Endodermal cell (in vitro differentiated cells): ENCODE measurements at regions not wholly inside any gene's neighbourhood (a gene's known extent, or its start where the extent isn't known, plus 50 kb on each side); places are given as distances from the start of the nearest gene placed in this dataset.
A peak's percentile ranks its signal among the peaks of the same experiment; 100 is the strongest.
"Not testable (repeated sequence)": the region's sequence is repeated elsewhere in the genome, so short reads cannot be mapped to it uniquely, and the experiment has no call there.

Experiments used
- DNase-seq: peaks from one replicate; pipeline ENCODE4 v3.0.0-alpha.2; 2017
- H3K27ac ChIP-seq: 2 replicates; pipeline ENCODE4 v1.5.1; 2013; ENCODE audit warnings: mild to moderate bottlenecking, low read depth, low read length, moderate library complexity
- H3K27me3 ChIP-seq: 2 replicates; pipeline ENCODE4 v1.6.1; 2013; ENCODE audit warnings: mild to moderate bottlenecking, low read length, moderate library complexity; ENCODE audit not compliant: insufficient read depth, control insufficient read depth, poor library complexity, severe bottlenecking
- H3K36me3 ChIP-seq: 2 replicates; pipeline ENCODE4 v1.7.0; 2013; ENCODE audit warnings: mild to moderate bottlenecking, low read length, moderate library complexity; ENCODE audit not compliant: control insufficient read depth, insufficient read depth
- H3K4me1 ChIP-seq: one replicate; pipeline ENCODE4 v1.7.0; 2013; ENCODE audit warnings: low read length; ENCODE audit not compliant: control insufficient read depth, insufficient read depth
- H3K4me3 ChIP-seq: 2 replicates; pipeline ENCODE4 v1.5.1; 2013; ENCODE audit warnings: mild to moderate bottlenecking, low read length, moderate library complexity
- H3K9ac ChIP-seq: 2 replicates; pipeline ENCODE4 v1.6.1; 2013; ENCODE audit warnings: mild to moderate bottlenecking, low read length, moderate library complexity; ENCODE audit not compliant: poor library complexity, severe bottlenecking; ENCODE audit errors: extremely low read depth
- H3K9me3 ChIP-seq: 2 replicates; pipeline ENCODE4 v1.6.1; 2013; ENCODE audit warnings: mild to moderate bottlenecking, low read length, moderate library complexity; ENCODE audit not compliant: control insufficient read depth
- H3K27ac Mint-ChIP-seq: 2 replicates; pipeline ENCODE4 v1.8.0; 2020; ENCODE audit warnings: mixed read lengths
- H3K27me3 Mint-ChIP-seq: 2 replicates; pipeline ENCODE4 v1.8.0; 2021; ENCODE audit warnings: mild to moderate bottlenecking, mixed read lengths; ENCODE audit not compliant: insufficient read depth
- H3K36me3 Mint-ChIP-seq: 2 replicates; pipeline ENCODE4 v1.8.0; 2020; ENCODE audit warnings: low read depth, mixed read lengths
- H3K4me1 Mint-ChIP-seq: 2 replicates; pipeline ENCODE4 v1.8.0; 2020; ENCODE audit warnings: mixed read lengths
- H3K4me3 Mint-ChIP-seq: 2 replicates; pipeline ENCODE4 v1.8.0; 2020; ENCODE audit warnings: mild to moderate bottlenecking, moderate library complexity, mixed read lengths
- H3K9me3 Mint-ChIP-seq: 2 replicates; pipeline ENCODE4 v1.8.0; 2020; ENCODE audit warnings: mild to moderate bottlenecking, mixed read lengths
- WGBS, 2 experiments: methylation state at CpG; one replicate each; pipeline versions ENCODE4 v1.1.5 to v1.1.7; 2013; ENCODE audit warnings: missing lambda C conversion rate in 2 of 2, mixed read lengths in 1 of 2; ENCODE audit not compliant: insufficient coverage in 1 of 2, insufficient read length in 1 of 2; 5-methylcytosine and 5-hydroxymethylcytosine counted together
- TF ChIP-seq, protein P1 (sequence below): fragments of 200-600 bp; sonication (generic); conservative IDR thresholded peaks from 2 replicates; pipeline ENCODE4 v1.5.0; 2021; ENCODE audit warnings: antibody characterized with exemption, mild to moderate bottlenecking

DNA sequence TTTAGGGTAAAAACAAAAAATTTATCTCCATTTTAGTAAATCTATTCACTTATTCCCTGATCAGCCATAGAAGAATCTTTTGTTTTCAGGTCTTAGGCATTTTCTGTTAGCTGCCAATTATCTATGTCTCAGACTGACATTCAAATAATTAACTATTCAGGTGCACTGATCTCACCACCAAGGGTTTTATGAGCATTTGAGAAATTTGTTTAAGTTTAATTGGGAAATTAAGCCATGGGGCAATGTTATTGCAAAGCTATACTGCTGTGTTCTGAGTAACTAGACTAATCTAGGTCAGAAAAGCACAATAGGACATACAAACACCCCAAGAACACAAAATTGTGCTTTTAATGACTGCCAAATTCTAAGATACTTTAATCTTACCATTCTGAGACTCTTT is 210.7 kb upstream of the EDNRB start:
- Histone ChIP-seq H3K4me3 (no peak overlapping the region), H3K27ac (no peak overlapping the region), H3K27me3 (no peaks in the 10 kb centered on the region), H3K9ac (no peak overlapping the region), H3K36me3 (no peaks in the 10 kb centered on the region), H3K9me3 (no peaks in the 10 kb centered on the region), H3K4me1 (no peaks in the 10 kb centered on the region)
- H3K4me1 Mint-ChIP-seq, result no peaks in the 10 kb centered on the region
- DNase-seq, result no peak
- no peaks in the 10 kb centered on the region for H3K27me3 Mint-ChIP-seq
- H3K36me3 Mint-ChIP-seq, result no peaks in the 10 kb centered on the region
- no peak overlapping the region for H3K4me3 Mint-ChIP-seq
- H3K27ac Mint-ChIP-seq, result no peak overlapping the region
- H3K9me3 Mint-ChIP-seq, result no peaks in the 10 kb centered on the region
- TF ChIP-seq, protein P1, sequence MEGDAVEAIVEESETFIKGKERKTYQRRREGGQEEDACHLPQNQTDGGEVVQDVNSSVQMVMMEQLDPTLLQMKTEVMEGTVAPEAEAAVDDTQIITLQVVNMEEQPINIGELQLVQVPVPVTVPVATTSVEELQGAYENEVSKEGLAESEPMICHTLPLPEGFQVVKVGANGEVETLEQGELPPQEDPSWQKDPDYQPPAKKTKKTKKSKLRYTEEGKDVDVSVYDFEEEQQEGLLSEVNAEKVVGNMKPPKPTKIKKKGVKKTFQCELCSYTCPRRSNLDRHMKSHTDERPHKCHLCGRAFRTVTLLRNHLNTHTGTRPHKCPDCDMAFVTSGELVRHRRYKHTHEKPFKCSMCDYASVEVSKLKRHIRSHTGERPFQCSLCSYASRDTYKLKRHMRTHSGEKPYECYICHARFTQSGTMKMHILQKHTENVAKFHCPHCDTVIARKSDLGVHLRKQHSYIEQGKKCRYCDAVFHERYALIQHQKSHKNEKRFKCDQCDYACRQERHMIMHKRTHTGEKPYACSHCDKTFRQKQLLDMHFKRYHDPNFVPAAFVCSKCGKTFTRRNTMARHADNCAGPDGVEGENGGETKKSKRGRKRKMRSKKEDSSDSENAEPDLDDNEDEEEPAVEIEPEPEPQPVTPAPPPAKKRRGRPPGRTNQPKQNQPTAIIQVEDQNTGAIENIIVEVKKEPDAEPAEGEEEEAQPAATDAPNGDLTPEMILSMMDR, result no peak

DNA sequence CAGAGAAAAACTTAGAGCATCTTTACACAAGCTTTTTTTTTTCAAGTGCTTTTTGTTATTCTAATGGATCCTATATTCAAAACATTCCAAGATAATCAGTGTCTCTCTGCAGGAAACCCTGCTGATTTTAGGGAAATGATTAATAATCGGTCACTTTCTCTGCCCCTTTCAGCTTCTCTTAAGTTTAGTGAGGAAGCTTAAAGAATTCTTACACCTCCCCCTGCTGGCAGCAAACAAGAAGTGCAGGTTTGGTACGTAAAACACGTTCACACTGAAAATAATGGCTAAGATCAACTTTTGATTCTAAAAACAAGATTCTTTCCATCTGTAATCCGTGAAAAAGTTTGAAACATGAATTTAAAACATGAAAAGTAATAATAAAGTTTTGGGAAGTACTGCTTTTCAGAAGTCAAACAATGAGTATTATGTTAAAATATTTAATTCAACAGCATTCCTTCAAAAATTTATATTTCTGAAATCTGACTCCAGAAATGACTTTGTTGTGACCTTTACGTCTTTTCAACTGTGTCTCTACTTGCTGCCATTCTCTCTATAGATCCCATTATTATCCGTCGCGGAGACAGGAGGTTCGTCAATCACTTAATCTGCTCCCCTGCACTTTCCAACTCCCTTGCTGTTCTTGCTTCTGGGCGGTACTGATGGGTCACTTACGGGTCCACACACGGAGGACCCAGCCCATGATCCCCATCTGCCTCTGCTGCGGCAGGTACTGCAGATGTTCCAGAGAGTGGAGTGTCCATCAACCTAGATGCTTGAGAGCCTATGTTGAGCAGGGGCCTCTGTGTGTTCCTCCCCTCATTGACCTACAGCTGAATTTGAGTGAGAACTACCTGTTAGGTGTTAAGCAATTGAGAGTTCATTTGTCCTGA is 203.1 kb upstream of the EDNRB start:
- Mint-ChIP-seq H3K36me3 (no peaks in the 10 kb centered on the region), H3K4me3 (no peak overlapping the region), H3K9me3 (peaks cover 2% of the 10 kb centered on the region), H3K27me3 (no peaks in the 10 kb centered on the region), H3K27ac (no peak overlapping the region), H3K4me1 (peaks cover 17% of the 10 kb centered on the region)
- peak; percentile 52 for DNase-seq
- Histone ChIP-seq H3K36me3 (no peaks in the 10 kb centered on the region), H3K27me3 (no peaks in the 10 kb centered on the region), H3K4me1 (peaks cover 12% of the 10 kb centered on the region), H3K9ac (no peak overlapping the region), H3K4me3 (no peak overlapping the region), H3K9me3 (no peaks in the 10 kb centered on the region), H3K27ac (no peak overlapping the region)
- TF ChIP-seq, protein P1, result peak; percentile 96
- 54 to 68% methylated on average over 9 to 13 of the region's 13 CpGs for WGBS, 2 experiments

DNA sequence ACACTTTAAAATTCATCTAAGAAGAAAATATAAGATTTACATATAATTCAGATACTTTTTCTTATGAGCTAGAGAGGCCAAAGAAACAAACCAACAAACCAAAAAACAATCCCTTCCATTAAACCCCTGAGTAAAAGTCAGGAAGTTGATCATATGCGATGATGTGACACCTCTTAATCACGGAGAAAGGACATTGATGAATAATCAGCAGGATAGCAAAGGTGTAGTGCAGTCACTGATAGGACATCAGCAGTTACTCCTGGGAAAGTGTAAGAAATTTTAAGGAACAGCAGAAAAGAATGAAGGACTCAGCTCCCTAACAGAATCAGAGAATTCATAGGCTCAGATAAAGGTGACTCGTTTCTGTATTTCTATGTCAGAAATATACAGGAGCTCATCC is 202.4 kb upstream of the EDNRB start:
- no peak for DNase-seq
- Mint-ChIP-seq H3K27ac (no peak overlapping the region), H3K9me3 (peaks cover 2% of the 10 kb centered on the region), H3K27me3 (no peaks in the 10 kb centered on the region), H3K4me3 (no peak overlapping the region), H3K36me3 (no peaks in the 10 kb centered on the region), H3K4me1 (peaks cover 17% of the 10 kb centered on the region)
- TF ChIP-seq, protein P1, result no peak
- H3K27ac ChIP-seq, result no peak overlapping the region
- H3K36me3 ChIP-seq, result no peaks in the 10 kb centered on the region
- no peak overlapping the region for H3K4me3 ChIP-seq
- H3K9me3 ChIP-seq, result no peaks in the 10 kb centered on the region
- H3K9ac ChIP-seq, result no peak overlapping the region
- peaks cover 12% of the 10 kb centered on the region for H3K4me1 ChIP-seq
- no peaks in the 10 kb centered on the region for H3K27me3 ChIP-seq
- 23 to 37% methylated on average over 2 to 3 of the region's 3 CpGs for WGBS, 2 experiments

DNA sequence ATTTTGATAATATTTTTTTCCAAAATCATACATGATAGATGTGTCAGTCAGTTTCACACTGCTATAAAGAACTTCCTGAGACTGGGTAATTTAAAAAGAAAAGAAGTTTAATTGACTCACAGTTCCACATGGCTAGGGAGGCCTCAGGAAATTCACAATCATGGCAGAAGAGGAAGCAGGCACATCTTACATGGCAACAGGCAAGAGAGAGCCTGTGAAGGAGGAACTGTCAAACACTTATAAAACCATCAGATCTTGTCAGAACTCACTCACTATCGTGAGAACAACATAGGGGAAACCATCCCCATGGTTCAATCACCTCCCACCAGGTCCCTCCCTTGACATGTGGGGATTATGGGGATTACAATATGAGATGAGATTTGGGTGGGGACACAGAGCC is 201.5 kb upstream of the EDNRB start:
- not testable (repeated sequence) for H3K27me3 ChIP-seq, H3K9me3 ChIP-seq, H3K4me3 ChIP-seq, H3K4me3 Mint-ChIP-seq, H3K27ac ChIP-seq, H3K9ac ChIP-seq, H3K36me3 Mint-ChIP-seq, DNase-seq, H3K9me3 Mint-ChIP-seq, H3K27ac Mint-ChIP-seq, H3K36me3 ChIP-seq, H3K27me3 Mint-ChIP-seq
- H3K4me1 ChIP-seq, result peaks cover 12% of the 10 kb centered on the region
- H3K4me1 Mint-ChIP-seq, result peaks cover 17% of the 10 kb centered on the region
- WGBS, 2 experiments, result no CpG with 5 or more reads among the region's 1 CpG

DNA sequence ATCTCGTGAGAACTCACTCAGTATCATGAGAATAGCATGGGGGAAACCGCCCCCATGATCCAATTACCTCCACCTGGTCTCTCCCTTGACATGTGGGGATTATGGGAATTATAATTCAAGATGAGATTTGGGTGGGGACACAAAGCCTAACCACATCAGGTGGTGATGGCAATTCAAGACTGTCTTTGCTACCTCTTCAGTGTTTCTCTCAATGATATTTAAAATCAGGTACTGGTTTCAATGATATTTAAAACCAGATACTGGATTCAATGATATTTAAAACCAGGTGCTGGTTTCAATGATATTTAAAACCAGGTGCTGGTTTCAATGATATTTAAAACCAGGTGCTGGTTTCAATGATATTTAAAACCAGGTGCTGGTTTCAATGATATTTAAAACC is 198.4 kb upstream of the EDNRB start:
- H3K9me3 Mint-ChIP-seq, H3K27ac ChIP-seq, H3K36me3 ChIP-seq, H3K27me3 ChIP-seq, H3K4me1 Mint-ChIP-seq, H3K4me3 ChIP-seq, H3K4me1 ChIP-seq, H3K4me3 Mint-ChIP-seq, H3K27me3 Mint-ChIP-seq, H3K36me3 Mint-ChIP-seq, H3K27ac Mint-ChIP-seq, DNase-seq, H3K9me3 ChIP-seq, H3K9ac ChIP-seq: not testable (repeated sequence)
- WGBS, 2 experiments, result no CpG with 5 or more reads among the region's 2 CpGs
